HepG2 (cell line): ENCODE measurements at regions not wholly inside any gene's neighbourhood (a gene's known extent, or its start where the extent isn't known, plus 50 kb on each side); places are given as distances from the start of the nearest gene placed in this dataset.

Experiments used
- CTCF ChIP-seq: sonication (generic); formaldehyde crosslinking; IDR thresholded peaks from 2 replicates; pipeline ENCODE4 v1.5.0; 2020; ENCODE audit warnings: mild to moderate bottlenecking, missing genetic modification reagents, moderate library complexity
- EP300 ChIP-seq, 3 experiments: sonication (generic) in 1 of 3; formaldehyde crosslinking in 1 of 3; IDR thresholded peaks; 2 replicates each; pipeline versions ENCODE4 v1.5.1 to v1.6.1; 2011 to 2020; ENCODE audit warnings: low read depth in 2 of 3, low read length in 2 of 3, borderline replicate concordance in 1 of 3, improper control_type of control experiment in 1 of 3, mild to moderate bottlenecking in 1 of 3, missing genetic modification reagents in 1 of 3, moderate library complexity in 1 of 3
- HNF4G ChIP-seq, 2 experiments: sonication (generic) in 1 of 2; formaldehyde crosslinking in 1 of 2; IDR thresholded peaks; 2 replicates each; pipeline versions ENCODE4 v1.4.0 to v1.6.1; 2011 to 2020; ENCODE audit warnings: borderline replicate concordance in 2 of 2, low read depth in 2 of 2, mild to moderate bottlenecking in 2 of 2, low read length in 1 of 2, missing genetic modification reagents in 1 of 2, moderate library complexity in 1 of 2
- IRX3 ChIP-seq: sonication (generic); formaldehyde crosslinking; IDR thresholded peaks from 2 replicates; pipeline ENCODE4 v1.8.1; 2023; ENCODE audit warnings: mild to moderate bottlenecking, low read depth, missing genetic modification reagents, borderline replicate concordance
- SMC3 ChIP-seq: IDR thresholded peaks from 2 replicates; pipeline ENCODE4 v1.6.1; 2011; ENCODE audit warnings: low read length, improper control_type of control experiment
- SOX6 ChIP-seq, 2 experiments: fragments of 450-650 bp in 1 of 2; sonication (generic) in 1 of 2; formaldehyde crosslinking in 1 of 2; IDR thresholded peaks; 2 replicates each; pipeline versions ENCODE4 v1.4.0 to v1.6.1; 2017 to 2020; ENCODE audit warnings: antibody characterized with exemption in 1 of 2, mild to moderate bottlenecking in 1 of 2, missing genetic modification reagents in 1 of 2
- ZNF230 ChIP-seq: sonication (generic); formaldehyde crosslinking; IDR thresholded peaks from 2 replicates; pipeline ENCODE4 v1.4.0; 2020; ENCODE audit warnings: mild to moderate bottlenecking, missing genetic modification reagents

DNA sequence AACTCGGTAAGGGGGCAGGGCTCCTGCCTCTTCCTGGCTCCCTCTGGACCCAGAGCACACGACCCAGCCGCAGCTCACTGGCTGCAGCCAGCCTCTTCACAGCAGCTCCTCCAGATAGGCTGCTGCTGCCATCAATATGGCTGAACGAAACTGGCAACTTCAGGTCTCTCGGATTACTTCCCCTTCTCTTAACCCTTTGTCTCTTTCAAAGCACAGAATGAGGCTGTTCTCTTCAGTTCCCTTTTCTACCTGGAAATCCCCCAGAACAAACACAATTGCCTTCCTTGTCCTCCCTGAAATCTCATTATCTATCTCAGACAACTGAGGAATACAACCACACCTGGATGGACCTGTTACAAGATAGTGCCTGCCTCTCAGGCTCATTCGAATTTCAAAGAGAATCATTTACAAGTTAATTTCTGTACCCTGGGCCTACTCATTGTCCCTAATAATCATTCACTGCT is 193.4 kb upstream of the MBL2 start:
- TF ChIP-seq IRX3 (CRISPR knock-in tag) (no peak), EP300 (IDR thresholded peaks at IDR 0.05; ENCODE audit: low read depth in 2 of 2, low read length in 2 of 2) (no peak), EP300 (CRISPR knock-in tag; IDR thresholded peaks at IDR 0.05; ENCODE audit: borderline replicate concordance) (no peak), SOX6 (IDR thresholded peaks at IDR 0.05) (no peak), SOX6 (CRISPR knock-in tag; IDR thresholded peaks at IDR 0.05) (no peak), HNF4G (IDR thresholded peaks at IDR 0.05; ENCODE audit: borderline replicate concordance, low read depth, low read length) (no peak), HNF4G (CRISPR knock-in tag; IDR thresholded peaks at IDR 0.05; ENCODE audit: borderline replicate concordance, low read depth) (no peak), SMC3 (no peak), CTCF (CRISPR knock-in tag) (no peak), ZNF230 (CRISPR knock-in tag) (no peak)
